Pancreas (tissue), 10 donors: ENCODE measurements at regions not wholly inside any gene's neighbourhood (a gene's known extent, or its start where the extent isn't known, plus 50 kb on each side); places are given as distances from the start of the nearest gene placed in this dataset.

Source experiments
- ATAC-seq, 4 donors: fragments of 200-7000 bp; cut with Tn5 transposase; one replicate each; pipeline versions ENCODE4 v1.8.0 to v1.9.1; 2020; ENCODE audit warnings: mild to moderate bottlenecking in 4 of 4, moderate library complexity in 4 of 4
- DNase-seq, 6 donors: peaks; one replicate each; pipeline ENCODE4 v3.0.0-alpha.2; 2020
- FAIRE-seq: peaks from 2 replicates; lab custom pipeline; 2012; peaks lifted over from hg19 to GRCh38; lab: Jason Lieb, UNC
- H3K27ac ChIP-seq, 4 donors: fragments of 200-600 bp; sonication (generic); 1 replicate in 3 of 4; 2 replicates in 1 of 4; pipeline versions ENCODE4 v1.5.0 to v1.8.0; 2020
- H3K27me3 ChIP-seq, 4 donors: fragments of 200-600 bp; one replicate each; pipeline ENCODE4 v1.8.0; 2021
- H3K36me3 ChIP-seq, 3 donors: fragments of 200-600 bp; sonication (generic) in 1 of 3; one replicate each; pipeline versions ENCODE4 v1.5.0 to v1.8.0; 2020 to 2021
- H3K4me1 ChIP-seq, 3 donors: fragments of 200-600 bp; one replicate each; pipeline ENCODE4 v1.8.0; 2021
- H3K4me3 ChIP-seq, 4 donors: fragments of 200-600 bp; sonication (generic) in 2 of 4; one replicate each; pipeline versions ENCODE4 v1.5.0 to v1.8.0; 2020 to 2021
- H3K9me3 ChIP-seq, 4 donors: fragments of 200-600 bp; one replicate each; pipeline ENCODE4 v1.8.0; 2021
- CTCF ChIP-seq, 4 donors: fragments of 200-600 bp; sonication (generic) in 3 of 4; IDR thresholded peaks; one replicate each; pipeline versions ENCODE4 v1.5.0 to v1.8.0; 2021; ENCODE audit warnings: antibody characterized with exemption in 4 of 4
- WGBS, 2 donors: extraction: QIAGEN DNeasy Blood & Tissue Kit; methylation state at CpG; one replicate each; pipeline ENCODE4 v1.1.7; 2013; 5-methylcytosine and 5-hydroxymethylcytosine counted together
- intact Hi-C, 3 donors: fragments of 100-400 bp; cut with DNase I; formaldehyde crosslinking; loops; one replicate each; pipeline versions ENCODE4 v1.11.1 to v1.14.2; 2022
- donor health status: healthy with polysubstance abuse.
- donor health status: DM: no; HTN: no; CAD: no; lungs with moderate emphysema.
- donor health status: DM: no; HTN: no; CAD: no.
- donor health status: control.
- donor health status: control.
- donor health status: Bipolar disorder and iron deficiency.
- donor health status: DM: yes; HTN: yes; CAD: no.
- donor health status: DM: no; HTN: no; CAD: no.
- donor health status: DM: no; HTN: no; CAD: no.
- donor health status: DM: yes; HTN: yes; CAD: no.

DNA sequence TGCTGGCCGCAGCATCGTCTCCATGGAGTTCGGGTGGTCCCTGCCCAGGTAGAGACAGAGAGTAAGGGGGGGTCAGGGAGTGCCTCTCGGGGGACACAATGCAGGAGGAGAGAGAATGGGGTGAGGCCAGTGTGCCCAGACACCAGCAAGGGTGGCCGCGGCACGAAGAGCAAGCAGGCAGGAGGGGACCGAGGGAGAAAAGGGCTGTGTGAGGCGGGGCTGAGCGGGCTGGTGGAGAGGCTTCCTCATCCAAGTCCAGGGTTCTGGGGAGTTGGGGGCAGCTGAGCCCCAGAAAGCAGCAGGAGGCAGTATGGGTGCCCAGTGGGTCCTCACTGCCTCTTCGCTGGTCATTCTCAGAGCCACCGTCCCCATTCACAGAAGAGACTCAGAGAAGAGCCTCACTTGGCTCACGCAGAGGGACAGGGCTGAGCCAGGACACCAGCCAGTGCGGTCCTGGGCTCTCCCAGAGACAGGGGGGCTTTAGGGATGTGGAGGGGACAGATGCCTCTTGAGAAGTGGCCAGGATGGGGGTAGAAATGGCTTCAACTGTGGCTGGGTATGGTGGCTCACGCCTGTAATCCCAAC lies 78.9 kb downstream of the MICALL2 start:
- intact Hi-C loops: no loop called here
- ATAC-seq (no peak), DNase-seq (peak in 1 of 6 donors; percentile 30), FAIRE-seq (no peak)
- H3K27ac ChIP-seq: no peak overlapping the region
- 61 to 70% methylated on average over 15 of the region's 15 CpGs for WGBS, 2 donors
- TF ChIP-seq CTCF (IDR thresholded peaks at IDR 0.05): no peak
- no peaks in the 10 kb centered on the region for H3K36me3 ChIP-seq
- no peaks in the 10 kb centered on the region for H3K4me1 ChIP-seq
- no peaks in the 10 kb centered on the region for H3K9me3 ChIP-seq
- no peak overlapping the region for H3K4me3 ChIP-seq
- peaks cover 0 to 15% (median 2%) of the 10 kb centered on the region in 4 donors for H3K27me3 ChIP-seq

- Histone ChIP-seq H3K36me3 (no peaks in the 10 kb centered on the region), H3K9me3 (no peaks in the 10 kb centered on the region), H3K27ac (no peak overlapping the region), H3K4me3 (no peak overlapping the region), H3K27me3 (peaks cover 0 to 9% (median 2%) of the 10 kb centered on the region in 4 donors), H3K4me1 (no peaks in the 10 kb centered on the region)
- DNase-seq (no peak), FAIRE-seq (no peak), ATAC-seq (no peak)
- intact Hi-C loops: no loop called here
- 36 to 45% methylated on average over 18 of the region's 18 CpGs for WGBS, 2 donors
- no peak for TF ChIP-seq CTCF (IDR thresholded peaks at IDR 0.05)
These were observed 78.3 kb downstream of the MICALL2 start for GRCh38 chr7:1380821-1381580.

DNA sequence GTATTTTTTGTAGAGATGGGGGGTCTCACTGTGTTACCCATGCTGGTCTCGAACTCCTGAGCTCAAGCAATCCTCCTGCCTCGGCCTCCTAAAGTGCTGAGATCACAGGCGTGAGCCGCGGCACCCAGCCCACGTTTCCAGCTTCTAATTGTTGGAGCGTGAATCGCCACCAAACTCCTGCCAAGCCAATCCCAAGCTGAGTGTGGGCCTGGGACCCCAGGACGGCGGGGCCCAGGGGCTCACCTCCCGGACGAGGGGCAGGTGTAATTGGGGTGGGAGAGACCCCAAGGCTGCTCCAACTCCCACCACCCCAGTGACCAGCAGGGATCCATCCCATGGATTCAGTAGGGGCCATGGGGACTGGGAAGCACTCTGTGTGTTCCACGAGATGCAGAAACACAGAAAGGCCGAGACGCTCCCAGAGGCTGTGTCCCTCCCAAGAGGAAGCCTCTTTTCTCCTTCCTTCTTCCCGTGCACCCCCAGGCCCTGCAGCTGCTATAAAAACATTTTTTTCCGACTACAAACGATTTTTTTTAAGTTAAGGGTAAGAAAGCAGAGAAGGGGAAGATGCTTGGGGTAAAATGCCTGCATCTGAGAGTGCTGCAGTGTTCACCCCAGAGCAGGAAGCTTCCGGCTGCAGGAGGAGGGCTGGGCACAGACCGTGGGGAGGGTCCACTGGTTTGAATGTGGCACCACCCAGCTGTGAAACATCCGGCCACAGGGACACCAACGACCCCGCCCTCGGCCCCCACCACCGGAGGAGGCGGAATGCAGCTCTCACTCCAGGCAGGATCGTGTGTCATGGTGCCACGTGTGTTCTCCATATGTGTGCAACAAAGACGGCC lies 76.5 kb downstream of the MICALL2 start:
- DNase-seq (no peak), ATAC-seq (no peak), FAIRE-seq (no peak)
- H3K4me3 ChIP-seq: no peak overlapping the region
- H3K27ac ChIP-seq: no peak overlapping the region
- H3K36me3 ChIP-seq: no peaks in the 10 kb centered on the region
- WGBS, 2 donors: 55 to 60% methylated on average over 29 of the region's 29 CpGs
- intact Hi-C loops: no loop called here
- H3K27me3 ChIP-seq: peaks cover 0 to 17% (median 0%) of the 10 kb centered on the region in 4 donors
- TF ChIP-seq CTCF (IDR thresholded peaks at IDR 0.05): no peak
- no peaks in the 10 kb centered on the region for H3K9me3 ChIP-seq
- H3K4me1 ChIP-seq: no peaks in the 10 kb centered on the region

- DNase-seq (no peak), ATAC-seq (no peak), FAIRE-seq (no peak)
- Histone ChIP-seq H3K4me1 (no peaks in the 10 kb centered on the region), H3K27me3 (peaks cover 0 to 17% (median 0%) of the 10 kb centered on the region in 4 donors), H3K9me3 (no peaks in the 10 kb centered on the region), H3K27ac (no peak overlapping the region), H3K36me3 (no peaks in the 10 kb centered on the region), H3K4me3 (no peak overlapping the region)
- 70 to 77% methylated on average over 26 to 30 of the region's 30 CpGs for WGBS, 2 donors
- TF ChIP-seq CTCF (IDR thresholded peaks at IDR 0.05): no peak
- intact Hi-C loops: no loop called here
These were observed 75.7 kb downstream of the MICALL2 start for GRCh38 chr7:1383398-1384112.
